ENCODE measurements at regions not wholly inside any gene's neighbourhood (a gene's known extent, or its start where the extent isn't known, plus 50 kb on each side); places are given as distances from the start of the nearest gene placed in this dataset.

DNA sequence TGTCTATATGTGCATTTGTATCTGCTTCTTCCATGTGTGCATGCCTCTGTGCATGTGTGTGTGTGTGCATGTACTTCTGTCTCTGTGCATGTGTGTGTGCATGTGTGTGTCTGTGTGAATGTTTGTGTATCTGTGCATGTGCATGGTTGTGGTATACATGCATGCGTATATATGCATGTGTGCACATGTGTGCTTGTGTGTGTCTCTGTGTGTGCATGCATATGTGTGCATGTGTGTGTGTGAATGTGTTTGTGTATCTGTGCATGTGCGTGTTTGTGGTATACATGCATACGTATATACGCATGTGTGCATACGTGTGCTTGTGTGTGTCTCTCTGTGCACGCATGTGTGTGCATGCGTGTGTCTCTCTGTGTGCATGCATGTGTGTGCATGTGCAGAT is 363.2 kb upstream of the SFSWAP start:
- Histone ChIP-seq H3K27me3 (ENCODE audit: control insufficient read depth in 3 of 3, insufficient read depth in 3 of 3, low read length in 3 of 3) (peaks cover 19 to 29% (median 27%) of the 10 kb centered on the region in 3 donors), H3K9ac (ENCODE audit: low read depth in 1 of 3, low read length in 3 of 3) (no peak overlapping the region), H3K9me3 (ENCODE audit: control insufficient read depth in 3 of 3, low read length in 3 of 3) (no peaks in the 10 kb centered on the region)

DNA sequence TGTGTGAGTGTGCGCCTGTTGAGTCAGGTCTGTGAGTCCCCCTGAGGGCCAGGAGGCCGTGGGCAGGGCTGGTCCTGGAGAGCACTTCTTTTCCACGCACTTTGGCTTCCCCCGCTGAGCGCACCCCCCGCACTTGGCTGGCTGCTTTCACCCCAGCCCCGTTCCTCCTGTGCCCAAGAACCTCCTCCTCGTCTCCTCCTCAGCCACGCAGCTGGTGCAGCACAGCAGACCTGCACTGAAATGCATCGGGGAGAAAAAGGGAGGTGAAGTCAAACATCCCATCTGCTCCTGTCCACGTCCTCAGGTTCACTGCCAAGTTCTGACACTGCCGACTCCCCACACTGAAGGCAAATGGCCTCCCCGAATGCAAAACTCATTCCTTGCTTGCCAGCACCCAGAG is 362.7 kb upstream of the SFSWAP start:
- Histone ChIP-seq H3K27ac (ENCODE audit: low read depth, low read length) (no peak overlapping the region), H3K4me1 (ENCODE audit: control insufficient read depth in 3 of 3, insufficient read depth in 3 of 3, low read length in 3 of 3) (no peaks in the 10 kb centered on the region), H3K4me3 (ENCODE audit: low read length in 3 of 3) (no peak overlapping the region), H3K9me3 (ENCODE audit: control insufficient read depth in 3 of 3, low read length in 3 of 3) (no peaks in the 10 kb centered on the region), H3K9ac (ENCODE audit: low read depth in 1 of 3, low read length in 3 of 3) (no peak overlapping the region), H3K27me3 (ENCODE audit: control insufficient read depth in 3 of 3, insufficient read depth in 3 of 3, low read length in 3 of 3) (peaks cover 19 to 29% (median 27%) of the 10 kb centered on the region in 3 donors), H3K36me3 (ENCODE audit: control insufficient read depth in 3 of 3, insufficient read depth in 3 of 3, low read length in 3 of 3) (no peaks in the 10 kb centered on the region)

More for the DNA sequence above, 363.2 kb upstream of the SFSWAP start:
- no peaks in the 10 kb centered on the region for H3K4me1 ChIP-seq (ENCODE audit: control insufficient read depth in 3 of 3, insufficient read depth in 3 of 3, low read length in 3 of 3)
- no peak overlapping the region for H3K4me3 ChIP-seq (ENCODE audit: low read length in 3 of 3)
- no peaks in the 10 kb centered on the region for H3K36me3 ChIP-seq (ENCODE audit: control insufficient read depth in 3 of 3, insufficient read depth in 3 of 3, low read length in 3 of 3)
- no peak overlapping the region for H3K27ac ChIP-seq (ENCODE audit: low read depth, low read length)

DNA sequence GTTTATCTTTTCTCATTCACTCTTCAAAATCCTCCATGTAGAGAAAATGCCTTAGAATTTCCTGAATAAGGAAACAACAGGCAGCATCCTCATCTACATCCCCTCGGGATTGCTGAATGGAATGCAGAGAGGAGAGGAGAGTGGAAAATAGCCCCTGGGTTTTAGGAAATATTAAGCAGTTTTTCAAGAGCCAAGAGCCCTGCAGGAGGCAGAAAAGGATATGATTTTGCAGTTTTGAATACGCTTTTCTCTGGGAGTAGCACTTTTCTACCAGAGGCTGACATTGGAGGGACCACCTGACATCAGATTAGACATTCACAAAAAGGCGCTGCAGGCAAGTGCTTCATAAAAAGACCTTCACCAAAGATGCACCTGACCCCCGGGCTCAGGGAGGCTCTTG is 362.2 kb upstream of the SFSWAP start:
- H3K27me3 ChIP-seq (ENCODE audit: control insufficient read depth in 3 of 3, insufficient read depth in 3 of 3, low read length in 3 of 3): peaks cover 19 to 31% (median 27%) of the 10 kb centered on the region in 3 donors
- no peak overlapping the region for H3K4me3 ChIP-seq (ENCODE audit: low read length in 3 of 3)
- H3K4me1 ChIP-seq (ENCODE audit: control insufficient read depth in 3 of 3, insufficient read depth in 3 of 3, low read length in 3 of 3): no peaks in the 10 kb centered on the region
- H3K36me3 ChIP-seq (ENCODE audit: control insufficient read depth in 3 of 3, insufficient read depth in 3 of 3, low read length in 3 of 3): no peaks in the 10 kb centered on the region
- no peak overlapping the region for H3K27ac ChIP-seq (ENCODE audit: low read depth, low read length)
- H3K9me3 ChIP-seq (ENCODE audit: control insufficient read depth in 3 of 3, low read length in 3 of 3): no peaks in the 10 kb centered on the region
- H3K9ac ChIP-seq (ENCODE audit: low read depth in 1 of 3, low read length in 3 of 3): no peak overlapping the region

DNA sequence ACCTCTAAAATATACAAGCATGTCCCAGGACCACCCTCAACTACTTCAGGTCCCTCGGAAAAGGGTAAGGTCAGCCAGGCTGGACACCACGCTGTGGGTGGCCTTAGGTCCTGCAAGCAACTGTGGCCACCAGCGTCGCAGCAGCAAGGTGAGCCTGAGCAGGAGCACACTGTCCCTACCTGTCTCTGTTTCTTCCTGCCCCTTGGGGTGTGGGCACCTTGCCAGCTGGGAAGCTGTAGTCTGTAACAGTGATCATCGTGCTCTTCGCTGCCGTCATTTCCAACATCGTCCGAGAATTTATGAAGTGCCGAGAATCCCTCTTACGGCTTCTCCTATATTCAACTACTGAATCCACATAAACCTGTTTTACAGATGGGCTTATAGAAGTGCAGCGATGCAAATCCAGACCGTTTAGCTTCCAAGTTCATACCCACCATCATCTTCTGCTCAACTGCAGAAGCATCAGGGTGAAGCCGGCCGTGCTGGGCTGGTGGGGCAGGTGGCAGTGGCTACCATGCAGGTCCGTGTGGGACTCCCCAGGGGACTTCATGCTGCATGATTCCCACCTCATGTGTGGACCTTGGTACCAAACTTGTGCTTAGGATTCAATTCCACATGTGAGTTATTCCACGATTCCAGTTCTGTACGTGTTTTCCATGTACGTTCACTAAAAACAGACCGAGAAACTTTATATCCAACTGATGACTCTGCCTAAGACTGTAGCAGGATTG is 361.3 kb upstream of the SFSWAP start:
- Histone ChIP-seq H3K9ac (ENCODE audit: low read depth in 1 of 3, low read length in 3 of 3) (no peak overlapping the region), H3K27me3 (ENCODE audit: control insufficient read depth in 3 of 3, insufficient read depth in 3 of 3, low read length in 3 of 3) (peaks cover 15 to 36% (median 27%) of the 10 kb centered on the region in 3 donors), H3K4me1 (ENCODE audit: control insufficient read depth in 3 of 3, insufficient read depth in 3 of 3, low read length in 3 of 3) (no peaks in the 10 kb centered on the region), H3K27ac (ENCODE audit: low read depth, low read length) (no peak overlapping the region), H3K4me3 (ENCODE audit: low read length in 3 of 3) (no peak overlapping the region), H3K9me3 (ENCODE audit: control insufficient read depth in 3 of 3, low read length in 3 of 3) (no peaks in the 10 kb centered on the region), H3K36me3 (ENCODE audit: control insufficient read depth in 3 of 3, insufficient read depth in 3 of 3, low read length in 3 of 3) (no peaks in the 10 kb centered on the region)

DNA sequence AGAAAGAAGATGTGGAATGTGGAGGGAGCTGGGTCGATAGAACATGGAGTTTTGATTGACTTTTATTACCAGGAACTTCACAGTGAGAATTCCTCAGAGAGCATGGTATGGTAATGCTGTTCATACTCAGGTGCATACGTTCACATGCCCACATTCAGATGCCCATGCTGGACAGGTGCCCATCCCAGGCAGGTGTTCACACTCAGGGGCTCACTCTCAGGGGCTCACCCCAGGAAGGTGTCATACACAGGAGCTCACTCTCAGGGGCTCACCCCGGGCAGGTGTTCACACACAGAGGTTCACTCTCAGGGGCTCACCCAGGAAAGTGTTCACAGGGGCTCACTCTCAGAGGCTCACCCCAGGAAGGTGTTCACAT is 360.0 kb upstream of the SFSWAP start:
- Histone ChIP-seq H3K4me1 (ENCODE audit: control insufficient read depth in 3 of 3, insufficient read depth in 3 of 3, low read length in 3 of 3) (no peaks in the 10 kb centered on the region), H3K4me3 (ENCODE audit: low read length in 3 of 3) (no peak overlapping the region), H3K27ac (ENCODE audit: low read depth, low read length) (no peak overlapping the region), H3K36me3 (ENCODE audit: control insufficient read depth in 3 of 3, insufficient read depth in 3 of 3, low read length in 3 of 3) (no peaks in the 10 kb centered on the region), H3K9me3 (ENCODE audit: control insufficient read depth in 3 of 3, low read length in 3 of 3) (no peaks in the 10 kb centered on the region), H3K27me3 (ENCODE audit: control insufficient read depth in 3 of 3, insufficient read depth in 3 of 3, low read length in 3 of 3) (peaks cover 11 to 31% (median 25%) of the 10 kb centered on the region in 3 donors), H3K9ac (ENCODE audit: low read depth in 1 of 3, low read length in 3 of 3) (no peak overlapping the region)

DNA sequence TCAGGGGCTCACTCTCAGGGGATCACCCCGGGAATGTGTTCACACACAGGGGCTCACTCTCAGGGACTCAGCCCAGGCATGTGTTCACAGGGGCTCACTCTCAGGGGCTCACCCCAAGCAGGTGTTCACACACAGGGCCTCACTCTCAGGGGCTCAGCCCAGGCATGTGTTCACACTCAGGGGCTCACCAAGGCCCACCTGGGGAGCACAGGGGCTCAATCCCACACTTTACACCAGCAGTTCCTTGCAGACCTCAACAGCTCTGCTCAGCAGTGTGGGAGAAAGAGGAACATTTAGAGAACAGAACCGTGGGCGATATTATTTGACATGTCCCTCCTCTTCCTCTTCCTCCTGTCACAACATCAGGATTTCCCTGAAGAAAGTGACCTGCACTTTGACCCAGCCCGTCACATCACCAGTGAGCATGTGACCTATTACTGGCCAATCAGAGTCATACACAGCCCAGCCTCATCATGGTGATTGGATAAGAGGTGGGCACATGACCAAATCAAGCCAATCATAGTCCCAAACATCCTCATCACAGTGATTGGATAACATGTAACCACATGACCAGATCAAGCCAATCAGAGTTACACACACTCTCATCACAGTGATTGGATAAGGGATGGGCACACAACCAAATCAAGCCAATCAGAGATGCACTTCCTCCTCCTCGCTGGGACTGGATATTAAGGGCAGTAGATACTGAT is 359.4 kb upstream of the SFSWAP start:
- H3K27me3 ChIP-seq (ENCODE audit: control insufficient read depth in 3 of 3, insufficient read depth in 3 of 3, low read length in 3 of 3): peaks cover 11 to 29% (median 27%) of the 10 kb centered on the region in 3 donors
- no peak overlapping the region for H3K9ac ChIP-seq (ENCODE audit: low read depth in 1 of 3, low read length in 3 of 3)
- H3K36me3 ChIP-seq (ENCODE audit: control insufficient read depth in 3 of 3, insufficient read depth in 3 of 3, low read length in 3 of 3): no peaks in the 10 kb centered on the region
- no peak overlapping the region for H3K4me3 ChIP-seq (ENCODE audit: low read length in 3 of 3)
- H3K9me3 ChIP-seq (ENCODE audit: control insufficient read depth in 3 of 3, low read length in 3 of 3): no peaks in the 10 kb centered on the region
- H3K27ac ChIP-seq (ENCODE audit: low read depth, low read length): no peak overlapping the region
- H3K4me1 ChIP-seq (ENCODE audit: control insufficient read depth in 3 of 3, insufficient read depth in 3 of 3, low read length in 3 of 3): no peaks in the 10 kb centered on the region

DNA sequence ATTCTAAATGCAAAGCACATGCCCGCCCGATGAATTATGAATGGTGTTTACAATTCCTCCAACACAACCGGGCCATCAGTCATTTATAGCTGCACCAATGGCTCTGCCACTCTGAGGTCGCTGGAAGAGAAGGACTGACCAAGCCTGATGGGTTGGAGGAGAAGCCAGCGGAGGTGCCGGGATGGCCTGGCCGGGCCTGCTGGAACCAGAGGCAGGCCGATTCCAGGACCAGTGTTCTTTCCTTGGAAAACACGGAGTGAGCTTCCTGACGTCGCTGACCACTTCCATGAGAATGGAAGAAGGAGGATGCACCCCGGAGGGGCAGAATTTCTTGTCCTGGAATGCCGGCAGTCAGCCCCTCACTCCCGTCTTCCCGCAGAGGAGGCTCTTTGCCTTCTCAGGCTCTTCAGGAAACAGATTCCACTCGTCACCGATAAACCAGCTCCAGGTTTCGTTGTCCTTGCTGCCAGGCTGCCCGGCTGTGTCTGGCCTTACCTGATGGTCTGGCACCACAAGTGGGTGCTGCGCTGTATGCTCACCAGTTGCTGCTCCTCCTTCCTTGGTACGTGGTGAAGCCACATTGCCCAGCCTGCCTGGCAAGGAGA is 358.5 kb upstream of the SFSWAP start:
- H3K9me3 ChIP-seq (ENCODE audit: control insufficient read depth in 3 of 3, low read length in 3 of 3): no peaks in the 10 kb centered on the region
- no peak overlapping the region for H3K27ac ChIP-seq (ENCODE audit: low read depth, low read length)
- no peak overlapping the region for H3K9ac ChIP-seq (ENCODE audit: low read depth in 1 of 3, low read length in 3 of 3)
- peaks cover 7 to 24% (median 21%) of the 10 kb centered on the region in 3 donors for H3K27me3 ChIP-seq (ENCODE audit: control insufficient read depth in 3 of 3, insufficient read depth in 3 of 3, low read length in 3 of 3)
- H3K36me3 ChIP-seq (ENCODE audit: control insufficient read depth in 3 of 3, insufficient read depth in 3 of 3, low read length in 3 of 3): no peaks in the 10 kb centered on the region
- H3K4me1 ChIP-seq (ENCODE audit: control insufficient read depth in 3 of 3, insufficient read depth in 3 of 3, low read length in 3 of 3): no peaks in the 10 kb centered on the region
- no peak overlapping the region for H3K4me3 ChIP-seq (ENCODE audit: low read length in 3 of 3)

DNA sequence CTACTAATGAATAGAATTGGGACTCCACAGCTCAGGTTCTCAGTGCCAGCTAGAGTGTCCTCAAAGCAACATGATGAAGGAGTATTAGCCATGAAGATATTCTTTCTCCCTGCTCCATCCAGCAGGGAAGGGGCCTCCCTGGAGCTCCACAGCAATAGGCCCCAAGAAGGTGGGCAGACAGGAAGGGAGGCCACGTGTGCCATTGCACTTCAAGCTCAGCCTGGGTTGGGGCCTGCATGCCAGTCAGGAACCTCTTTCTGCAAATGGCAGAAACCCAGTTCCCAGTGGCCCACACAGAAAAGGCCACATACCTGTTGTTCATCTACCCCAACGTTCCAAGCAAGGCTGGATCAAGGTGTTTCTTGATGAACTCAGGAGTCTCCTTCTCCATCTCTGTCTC is 357.5 kb upstream of the SFSWAP start:
- no peaks in the 10 kb centered on the region for H3K9me3 ChIP-seq (ENCODE audit: control insufficient read depth in 3 of 3, low read length in 3 of 3)
- no peaks in the 10 kb centered on the region for H3K36me3 ChIP-seq (ENCODE audit: control insufficient read depth in 3 of 3, insufficient read depth in 3 of 3, low read length in 3 of 3)
- H3K4me3 ChIP-seq (ENCODE audit: low read length in 3 of 3): no peak overlapping the region
- H3K27ac ChIP-seq (ENCODE audit: low read depth, low read length): no peak overlapping the region
- no peak overlapping the region for H3K9ac ChIP-seq (ENCODE audit: low read depth in 1 of 3, low read length in 3 of 3)
- peaks cover under 1 to 16% (median 14%) of the 10 kb centered on the region in 3 donors for H3K27me3 ChIP-seq (ENCODE audit: control insufficient read depth in 3 of 3, insufficient read depth in 3 of 3, low read length in 3 of 3)
- H3K4me1 ChIP-seq (ENCODE audit: control insufficient read depth in 3 of 3, insufficient read depth in 3 of 3, low read length in 3 of 3): no peaks in the 10 kb centered on the region

DNA sequence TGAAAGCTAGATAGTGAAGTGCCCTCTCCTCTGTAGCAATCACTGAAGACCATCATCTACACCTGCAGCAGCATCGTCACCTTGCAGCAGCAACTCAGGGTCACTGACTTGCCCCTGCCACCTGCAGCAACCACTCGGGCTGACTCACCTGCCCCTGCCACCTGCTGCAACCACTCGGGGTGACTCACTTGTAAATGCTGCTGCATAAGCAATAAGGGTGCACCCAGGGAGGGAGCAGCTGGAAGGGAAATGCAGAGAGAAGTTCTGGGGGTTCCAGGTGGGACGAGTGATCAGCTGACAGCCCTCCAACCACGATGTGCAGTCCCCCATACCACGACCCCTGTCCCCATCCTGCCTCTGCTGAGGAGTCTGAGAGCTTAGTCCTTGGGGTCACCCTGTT is 357.1 kb upstream of the SFSWAP start:
- no peaks in the 10 kb centered on the region for H3K36me3 ChIP-seq (ENCODE audit: control insufficient read depth in 3 of 3, insufficient read depth in 3 of 3, low read length in 3 of 3)
- H3K27me3 ChIP-seq (ENCODE audit: control insufficient read depth in 3 of 3, insufficient read depth in 3 of 3, low read length in 3 of 3): peaks cover 0 to 16% (median 14%) of the 10 kb centered on the region in 3 donors
- H3K27ac ChIP-seq (ENCODE audit: low read depth, low read length): no peak overlapping the region
- no peaks in the 10 kb centered on the region for H3K9me3 ChIP-seq (ENCODE audit: control insufficient read depth in 3 of 3, low read length in 3 of 3)
- H3K4me3 ChIP-seq (ENCODE audit: low read length in 3 of 3): no peak overlapping the region
- no peak overlapping the region for H3K9ac ChIP-seq (ENCODE audit: low read depth in 1 of 3, low read length in 3 of 3)
- H3K4me1 ChIP-seq (ENCODE audit: control insufficient read depth in 3 of 3, insufficient read depth in 3 of 3, low read length in 3 of 3): no peaks in the 10 kb centered on the region

Data from skeletal muscle tissue (tissue), 3 donors.